GM12891 (cell line): ENCODE measurements at regions not wholly inside any gene's neighbourhood (a gene's known extent, or its start where the extent isn't known, plus 50 kb on each side); places are given as distances from the start of the nearest gene placed in this dataset.

Source experiments
- POLR2A ChIP-seq: IDR thresholded peaks from 2 replicates; pipeline ENCODE4 v1.6.1; 2011; ENCODE audit warnings: low read depth, low read length, control low read depth
- POLR2AphosphoS5 ChIP-seq: IDR thresholded peaks from 2 replicates; pipeline ENCODE4 v1.6.1; 2011; ENCODE audit warnings: low read depth, low read length, control low read depth
- TAF1 ChIP-seq: IDR thresholded peaks from 2 replicates; pipeline ENCODE4 v1.6.1; 2011; ENCODE audit warnings: low read depth, low read length, control low read depth

- TF ChIP-seq POLR2A (no peak), TAF1 (no peak), POLR2AphosphoS5 (no peak)
Measured at GRCh38 chr18:40883271-40883670, 1071.8 kb upstream of the PIK3C3 start.
